ENCODE measurements at regions not wholly inside any gene's neighbourhood (a gene's known extent, or its start where the extent isn't known, plus 50 kb on each side); places are given as distances from the start of the nearest gene placed in this dataset.

GRCh38 chr14:84975241-84975902, 554.6 kb upstream of the FLRT2 start:
- Histone ChIP-seq H3K9ac (replicated peaks; ENCODE audit: extremely low read depth, insufficient read depth, low read length) (no peak overlapping the region), H3K4me2 (ENCODE audit: insufficient read depth, low read length) (peak overlapping the region; percentile 41), H2AFZ (ENCODE audit: low read depth, low read length) (no peak overlapping the region), H3K27ac (ENCODE audit: insufficient read depth, low read depth, low read length) (peak overlapping the region; percentile 50), H3K36me3 (ENCODE audit: control insufficient read depth in 2 of 2, extremely low read depth in 1 of 2, insufficient read depth in 2 of 2, low read length in 2 of 2) (no peaks in the 10 kb centered on the region), H3K4me1 (ENCODE audit: control insufficient read depth, extremely low read depth, insufficient read depth, low read length) (peaks cover 12% of the 10 kb centered on the region), H4K20me1 (replicated peaks; ENCODE audit: control insufficient read depth, extremely low read depth, insufficient read depth, low read length) (no peaks in the 10 kb centered on the region), H3K9me3 (replicated peaks; ENCODE audit: control insufficient read depth, insufficient read depth, low read length) (no peaks in the 10 kb centered on the region), H3K27me3 (ENCODE audit: control insufficient read depth in 2 of 2, insufficient read depth in 2 of 2, low read length in 2 of 2) (no peaks in the 10 kb centered on the region), H3K79me2 (ENCODE audit: control insufficient read depth, insufficient read depth, low read length) (no peaks in the 10 kb centered on the region), H3K4me3 (replicated peaks in 1 of 3; ENCODE audit: insufficient read depth in 1 of 3, low read depth in 1 of 3, low read length in 3 of 3) (no peak overlapping the region), H3K9me1 (replicated peaks; ENCODE audit: control insufficient read depth, extremely low read depth, insufficient read depth, low read length) (no peaks in the 10 kb centered on the region)
- FAIRE-seq (peak; percentile 43), DNase-seq (ENCODE audit: low read depth, low spot score) (no peak)
- dilution Hi-C loops (cut with MboI; ENCODE audit: extremely low pct_ligation_motif_present, low sequenced_read_pairs), result no loop called here
- BruUV-seq (replicated peaks), result no TSS peak
- ChIA-PET CTCF (interaction anchor here (1.1 to 2.2 kb wide), 5 partner anchors 9 to 969 kb away, joined by 4 to 8 read pairs (median 6); no protein-coding TSS in a partner anchor), POLR2A (interaction anchor here (0.6 kb wide), 1 partner anchor 46 kb away, joined by 3 read pairs; no protein-coding TSS in a partner anchor)
- TF ChIP-seq EZH2 (IDR thresholded peaks at IDR 0.05; ENCODE audit: borderline replicate concordance, low read depth, low read length, severe bottlenecking) (no peak), MAX (IDR thresholded peaks at IDR 0.05; ENCODE audit: insufficient read depth, insufficient read length) (no peak), GATA2 (IDR thresholded peaks at IDR 0.05; ENCODE audit: insufficient read depth, insufficient read length, low read depth, low read length) (no peak), JUN (IDR thresholded peaks at IDR 0.05; ENCODE audit: borderline replicate concordance, insufficient read depth, insufficient read length, low read depth) (no peak), CTCF (IDR thresholded peaks at IDR 0.05; ENCODE audit: extremely low read depth in 1 of 2, insufficient read depth in 1 of 2, low read depth in 1 of 2, low read length in 2 of 2) (no peak)
- intact Hi-C loops (cut with micrococcal nuclease), result loop anchor here (5.0 kb wide), 1 partner anchor 723 kb away; no protein-coding TSS in a partner anchor
